Astrocyte (in vitro differentiated cells and primary cell): ENCODE measurements at regions not wholly inside any gene's neighbourhood (a gene's known extent, or its start where the extent isn't known, plus 50 kb on each side); places are given as distances from the start of the nearest gene placed in this dataset.

ENCODE experiments used
- CTCF ChIP-seq: IDR thresholded peaks from 2 replicates; pipeline ENCODE4 v1.5.1; 2011; ENCODE audit warnings: low read depth, mild to moderate bottlenecking, inconsistent platforms, low read length, moderate library complexity; ENCODE audit not compliant: insufficient read depth
- EZH2 ChIP-seq: IDR thresholded peaks from 2 replicates; pipeline ENCODE4 v1.6.1; 2012; ENCODE audit warnings: mild to moderate bottlenecking, low read length, inconsistent platforms; ENCODE audit not compliant: insufficient read depth

- TF ChIP-seq CTCF (no peak), EZH2 (no peak)
Observed at GRCh38 chr17:63224644-63225043, 221.5 kb downstream of the CYB561 start.
